Neuronal stem cell (in vitro differentiated cells): ENCODE measurements at regions not wholly inside any gene's neighbourhood (a gene's known extent, or its start where the extent isn't known, plus 50 kb on each side); places are given as distances from the start of the nearest gene placed in this dataset.

ENCODE experiments used
- DNase-seq: peaks from one replicate; pipeline ENCODE4 v3.0.0-alpha.2; 2013; ENCODE audit warnings: low spot score
- H2AFZ ChIP-seq: one replicate; pipeline ENCODE4 v1.6.1; 2013; ENCODE audit warnings: mild to moderate bottlenecking, low read length, inconsistent platforms
- H2AK5ac ChIP-seq: 2 replicates; pipeline ENCODE4 v1.6.1; 2013; ENCODE audit warnings: low read depth, mild to moderate bottlenecking, inconsistent platforms, low read length, moderate library complexity, mixed read lengths
- H2BK120ac ChIP-seq: 2 replicates; pipeline ENCODE4 v1.6.1; 2013; ENCODE audit warnings: low read depth, mild to moderate bottlenecking, inconsistent platforms, low read length, moderate library complexity, mixed read lengths
- H2BK12ac ChIP-seq: one replicate; pipeline ENCODE4 v1.6.1; 2013; ENCODE audit warnings: low read length, inconsistent platforms
- H2BK15ac ChIP-seq: 2 replicates; pipeline ENCODE4 v1.6.1; 2013; ENCODE audit warnings: mild to moderate bottlenecking, low read length, inconsistent platforms, mixed read lengths
- H2BK5ac ChIP-seq: one replicate; pipeline ENCODE4 v1.6.1; 2013; ENCODE audit warnings: inconsistent platforms, mild to moderate bottlenecking, low read length, moderate library complexity
- H3K14ac ChIP-seq: one replicate; pipeline ENCODE4 v1.6.1; 2013; ENCODE audit warnings: low read length, inconsistent platforms
- H3K18ac ChIP-seq: 2 replicates; pipeline ENCODE4 v1.6.1; 2013; ENCODE audit warnings: low read length, inconsistent platforms
- H3K23ac ChIP-seq: 2 replicates; pipeline ENCODE4 v1.6.1; 2013; ENCODE audit warnings: low read depth, mild to moderate bottlenecking, mixed read lengths, low read length, inconsistent platforms; ENCODE audit not compliant: poor library complexity
- H3K27ac ChIP-seq: replicated peaks from 3 replicates; pipeline ENCODE4 v1.5.1; 2013; ENCODE audit warnings: low read length, inconsistent platforms
- H3K27me3 ChIP-seq, 3 experiments: 2 replicates each; pipeline ENCODE4 v1.6.1; 2013; ENCODE audit warnings: low read length in 3 of 3, mild to moderate bottlenecking in 2 of 3, inconsistent platforms in 1 of 3, low read depth in 1 of 3, mixed read lengths in 1 of 3, moderate library complexity in 1 of 3; ENCODE audit not compliant: control insufficient read depth in 3 of 3, insufficient read depth in 3 of 3
- H3K36me3 ChIP-seq, 2 donors: replicated peaks in 1 of 2; 2 replicates each; pipeline ENCODE4 v1.6.1; 2013; ENCODE audit warnings: low read length in 2 of 2; ENCODE audit not compliant: control insufficient read depth in 2 of 2, insufficient read depth in 2 of 2
- H3K4ac ChIP-seq: 2 replicates; pipeline ENCODE4 v1.6.1; 2013; ENCODE audit warnings: inconsistent platforms, mild to moderate bottlenecking, low read length, moderate library complexity
- H3K4me1 ChIP-seq, 2 donors: 1 replicate in 1 of 2; 2 replicates in 1 of 2; pipeline ENCODE4 v1.6.1; 2013; ENCODE audit warnings: low read length in 2 of 2, low read depth in 1 of 2; ENCODE audit not compliant: control insufficient read depth in 2 of 2, insufficient read depth in 1 of 2
- H3K4me2 ChIP-seq: one replicate; pipeline ENCODE4 v1.6.1; 2013; ENCODE audit warnings: mild to moderate bottlenecking, low read length, inconsistent platforms; ENCODE audit not compliant: insufficient read depth, poor library complexity, severe bottlenecking
- H3K4me3 ChIP-seq, 2 donors: 2 replicates each; pipeline ENCODE4 v1.5.1; 2013; ENCODE audit warnings: low read length in 2 of 2, mild to moderate bottlenecking in 2 of 2, inconsistent platforms in 1 of 2, moderate library complexity in 1 of 2
- H3K79me1 ChIP-seq: one replicate; pipeline ENCODE4 v1.6.1; 2013; ENCODE audit warnings: low read depth, mild to moderate bottlenecking, inconsistent platforms, low read length, moderate library complexity
- H3K9ac ChIP-seq: one replicate; pipeline ENCODE4 v1.6.1; 2013; ENCODE audit warnings: mild to moderate bottlenecking, low read depth, low read length, inconsistent platforms; ENCODE audit not compliant: poor library complexity
- H3K9me3 ChIP-seq, 2 donors: replicated peaks in 1 of 2; 2 replicates each; pipeline versions ENCODE3 to v1.6.1; 2013; ENCODE audit warnings: low read length in 2 of 2, mild to moderate bottlenecking in 2 of 2, inconsistent platforms in 1 of 2, low read depth in 1 of 2, mixed read lengths in 1 of 2, moderate library complexity in 1 of 2; ENCODE audit not compliant: control insufficient read depth in 2 of 2, insufficient read depth in 1 of 2
- H4K8ac ChIP-seq: one replicate; pipeline ENCODE4 v1.6.1; 2013; ENCODE audit warnings: low read depth, mild to moderate bottlenecking, inconsistent platforms, low read length, moderate library complexity
- H4K91ac ChIP-seq: one replicate; pipeline ENCODE4 v1.6.1; 2013; ENCODE audit warnings: low read length, low read depth, mild to moderate bottlenecking, inconsistent platforms; ENCODE audit not compliant: poor library complexity
- WGBS, 2 donors: extraction: QIAGEN DNeasy Blood & Tissue Kit; methylation state at CpG; one replicate each; pipeline ENCODE4 v1.1.7; 2013; ENCODE audit warnings: missing lambda C conversion rate in 2 of 2, mixed read lengths in 1 of 2; ENCODE audit not compliant: insufficient read length in 2 of 2, insufficient replicate concordance in 1 of 2; ENCODE audit errors: extremely low coverage in 2 of 2; 5-methylcytosine and 5-hydroxymethylcytosine counted together

DNA sequence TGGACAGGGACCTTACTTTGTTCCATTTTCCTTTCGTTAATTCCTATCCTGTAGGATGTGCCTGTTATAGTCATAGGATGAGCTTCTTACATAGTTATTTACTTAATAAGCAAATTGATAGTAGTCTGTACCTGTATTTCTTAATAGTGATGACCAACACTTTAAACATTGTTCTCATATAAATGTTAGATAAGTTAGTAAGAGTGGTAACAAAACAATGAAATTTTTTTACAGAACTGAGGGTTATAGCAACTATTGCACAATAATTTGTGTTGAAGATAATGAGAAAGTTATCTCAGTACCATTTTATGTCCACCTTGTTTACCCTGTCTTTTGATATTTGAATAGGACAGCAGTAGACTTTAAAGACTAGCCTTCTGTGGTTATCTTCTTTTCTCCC lies 162.9 kb upstream of the ELL2 start:
- no CpG with 5 or more reads among the region's 1 CpG for WGBS, 2 donors

DNA sequence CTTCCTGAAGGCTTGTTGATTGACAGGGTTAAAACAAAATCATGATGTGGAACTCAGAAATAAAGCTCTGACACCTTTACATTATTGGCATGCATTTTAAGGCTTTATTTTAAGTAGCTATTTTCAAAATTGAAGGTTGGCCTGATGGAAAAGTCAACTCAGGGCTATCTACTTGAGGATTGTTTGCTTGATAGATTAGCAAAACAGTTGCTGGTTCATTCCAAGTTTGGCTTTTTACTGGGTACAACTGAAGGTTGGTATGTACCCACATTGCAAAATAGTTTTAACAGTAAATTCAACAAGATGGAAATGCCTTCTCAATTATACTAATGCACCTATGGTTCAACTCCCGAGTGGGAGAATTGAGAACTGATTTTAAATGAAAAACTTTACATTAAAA lies 161.8 kb upstream of the ELL2 start:
- H3K4me3 ChIP-seq = no peak overlapping the region
- H3K14ac ChIP-seq = no peak overlapping the region
- WGBS, 2 donors = no CpG with 5 or more reads among the region's 1 CpG
- no peak overlapping the region for H2BK5ac ChIP-seq
- no peak overlapping the region for H2AK5ac ChIP-seq
- no peak overlapping the region for H3K18ac ChIP-seq
- peaks cover 0 to 3% of the 10 kb centered on the region in 2 donors for H3K4me1 ChIP-seq
- no peak overlapping the region for H3K4ac ChIP-seq
- no peaks in the 10 kb centered on the region for H3K27me3 ChIP-seq
- no peak for DNase-seq
- H2BK12ac ChIP-seq = no peak overlapping the region
- no peak overlapping the region for H3K27ac ChIP-seq
- no peaks in the 10 kb centered on the region for H3K36me3 ChIP-seq
- no peak overlapping the region for H4K8ac ChIP-seq
- no peak overlapping the region for H2BK15ac ChIP-seq
- H2BK120ac ChIP-seq = no peak overlapping the region
- no peak overlapping the region for H3K9ac ChIP-seq
- no peak overlapping the region for H3K4me2 ChIP-seq
- H3K23ac ChIP-seq = no peak overlapping the region
- no peaks in the 10 kb centered on the region for H3K79me1 ChIP-seq
- H3K9me3 ChIP-seq = peaks cover 0 to 2% of the 10 kb centered on the region in 2 donors
- H4K91ac ChIP-seq = no peak overlapping the region
- no peak overlapping the region for H2AFZ ChIP-seq

More for the DNA sequence above, 162.9 kb upstream of the ELL2 start:
- H3K18ac ChIP-seq = no peak overlapping the region
- H3K14ac ChIP-seq = no peak overlapping the region
- H3K9ac ChIP-seq = no peak overlapping the region
- H2BK120ac ChIP-seq = no peak overlapping the region
- no peak overlapping the region for H4K8ac ChIP-seq
- no peaks in the 10 kb centered on the region for H3K79me1 ChIP-seq
- H2BK15ac ChIP-seq = no peak overlapping the region
- no peak for DNase-seq
- H3K4ac ChIP-seq = no peak overlapping the region
- H3K27ac ChIP-seq = no peak overlapping the region
- no peak overlapping the region for H2AK5ac ChIP-seq
- peaks cover 0 to 1% of the 10 kb centered on the region in 2 donors for H3K4me1 ChIP-seq
- no peak overlapping the region for H2BK12ac ChIP-seq
- H4K91ac ChIP-seq = no peak overlapping the region
- no peak overlapping the region for H2AFZ ChIP-seq
- H3K27me3 ChIP-seq = no peaks in the 10 kb centered on the region
- no peak overlapping the region for H3K23ac ChIP-seq
- no peak overlapping the region for H2BK5ac ChIP-seq
- H3K4me2 ChIP-seq = no peak overlapping the region
- no peaks in the 10 kb centered on the region for H3K36me3 ChIP-seq
- no peak overlapping the region for H3K4me3 ChIP-seq
- H3K9me3 ChIP-seq = peaks cover 0 to 2% of the 10 kb centered on the region in 2 donors

DNA sequence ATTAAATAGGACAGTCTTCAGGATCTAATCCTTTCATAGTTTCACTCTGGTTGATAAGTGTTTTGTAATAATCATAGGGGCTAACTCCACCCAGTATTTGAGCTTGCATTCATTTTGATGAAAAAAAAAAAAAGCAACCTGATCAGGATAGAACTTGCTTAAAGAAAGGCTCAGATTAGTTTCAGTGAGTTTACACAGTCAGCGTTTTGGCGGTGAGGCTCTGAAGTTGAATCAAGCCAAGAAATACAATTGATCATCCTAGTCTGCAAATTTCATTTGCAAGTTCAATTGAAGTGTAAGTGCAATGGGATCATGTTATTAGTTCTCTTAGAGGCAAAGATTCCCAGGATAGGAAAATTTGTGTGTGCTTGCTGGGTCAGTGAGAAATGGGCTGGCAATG lies 159.7 kb upstream of the ELL2 start:
- Histone ChIP-seq H4K8ac (no peak overlapping the region), H3K14ac (no peak overlapping the region), H3K4ac (no peak overlapping the region), H3K4me1 (peaks cover 0 to 5% of the 10 kb centered on the region in 2 donors), H2BK12ac (no peak overlapping the region), H2AFZ (no peak overlapping the region), H3K36me3 (no peaks in the 10 kb centered on the region), H3K79me1 (no peaks in the 10 kb centered on the region), H3K4me2 (no peak overlapping the region), H4K91ac (no peak overlapping the region), H3K18ac (no peak overlapping the region), H2BK5ac (no peak overlapping the region), H3K9me3 (peaks cover 0 to 2% of the 10 kb centered on the region in 2 donors), H3K23ac (no peak overlapping the region), H3K27ac (no peak overlapping the region), H2AK5ac (no peak overlapping the region), H2BK15ac (no peak overlapping the region), H2BK120ac (no peak overlapping the region), H3K9ac (no peak overlapping the region), H3K27me3 (no peaks in the 10 kb centered on the region), H3K4me3 (no peak overlapping the region)
- no CpG with 5 or more reads among the region's 2 CpGs for whole genome bisulfite sequencing, 2 donors
- DNase-seq = no peak

DNA sequence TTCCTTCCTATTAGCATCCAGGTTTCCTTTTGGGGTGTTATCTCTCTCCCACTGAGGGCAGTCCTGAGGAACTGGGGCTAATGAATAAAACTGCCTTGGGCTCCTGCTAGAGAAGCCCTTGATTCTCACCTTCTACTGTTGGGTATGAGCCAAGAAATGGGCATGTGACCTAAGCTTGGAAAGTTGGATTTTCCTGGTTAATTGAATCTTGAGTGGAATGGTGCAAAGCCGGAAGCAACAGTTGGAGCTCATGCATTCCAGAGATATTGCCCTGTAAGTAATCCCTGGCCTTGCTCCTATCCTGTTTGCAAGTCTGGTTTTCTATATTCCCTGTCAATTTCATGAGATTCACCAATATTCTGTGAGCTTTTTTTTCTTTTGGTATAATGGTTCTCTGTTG lies 158.5 kb upstream of the ELL2 start:
- no peak overlapping the region for H2BK15ac ChIP-seq
- H4K8ac ChIP-seq = no peak overlapping the region
- H3K4me1 ChIP-seq = peaks cover 0 to 3% of the 10 kb centered on the region in 2 donors
- H2AFZ ChIP-seq = no peak overlapping the region
- H3K14ac ChIP-seq = no peak overlapping the region
- no peak for DNase-seq
- no CpG with 5 or more reads among the region's 1 CpG for WGBS, 2 donors
- no peak overlapping the region for H3K18ac ChIP-seq
- H3K4ac ChIP-seq = no peak overlapping the region
- H3K4me2 ChIP-seq = no peak overlapping the region
- H3K23ac ChIP-seq = no peak overlapping the region
- no peaks in the 10 kb centered on the region for H3K36me3 ChIP-seq
- no peak overlapping the region for H4K91ac ChIP-seq
- peaks cover 0 to 2% of the 10 kb centered on the region in 2 donors for H3K9me3 ChIP-seq
- no peak overlapping the region for H2BK12ac ChIP-seq
- H2AK5ac ChIP-seq = no peak overlapping the region
- no peak overlapping the region for H2BK5ac ChIP-seq
- no peak overlapping the region for H2BK120ac ChIP-seq
- H3K27me3 ChIP-seq = no peaks in the 10 kb centered on the region
- no peak overlapping the region for H3K27ac ChIP-seq
- no peak overlapping the region for H3K4me3 ChIP-seq
- no peaks in the 10 kb centered on the region for H3K79me1 ChIP-seq
- H3K9ac ChIP-seq = no peak overlapping the region
